Esophagus muscularis mucosa (tissue), 3 donors: ENCODE measurements at regions not wholly inside any gene's neighbourhood (a gene's known extent, or its start where the extent isn't known, plus 50 kb on each side); places are given as distances from the start of the nearest gene placed in this dataset.

ENCODE experiments used
- POLR2A ChIP-seq: fragments of 450-650 bp; IDR thresholded peaks from one replicate; pipeline ENCODE4 v1.6.1; 2017; ENCODE audit warnings: antibody characterized with exemption, moderate library complexity, mild to moderate bottlenecking, low read depth
- TF ChIP-seq, protein P1 (sequence below), 3 experiments: fragments of 200-600 bp in 2 of 3; fragments of 450-650 bp in 1 of 3; sonication (generic) in 2 of 3; IDR thresholded peaks; one replicate each; pipeline ENCODE4 v1.5.1; 2017 to 2019; ENCODE audit warnings: antibody characterized with exemption in 3 of 3, mild to moderate bottlenecking in 2 of 3, moderate library complexity in 1 of 3

DNA sequence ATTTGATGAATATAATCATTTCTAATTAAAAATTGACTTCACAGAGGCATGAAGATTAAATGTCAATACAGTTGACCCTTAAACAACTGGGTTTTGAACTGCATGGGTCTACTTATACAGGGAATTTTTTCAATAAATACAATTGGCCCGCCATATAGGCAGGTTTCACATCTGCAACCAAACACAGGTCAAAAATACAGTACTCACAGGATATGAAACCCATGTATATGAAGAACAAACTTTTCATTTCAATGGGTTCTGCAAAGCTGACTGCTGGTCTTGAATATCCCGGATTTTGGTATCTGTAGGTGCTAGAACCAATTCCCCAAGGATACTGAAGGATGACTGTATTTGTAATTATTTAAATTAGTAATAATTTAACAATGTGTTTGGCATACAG is 555.6 kb downstream of the EPHA4 start:
- TF ChIP-seq POLR2A: no peak
- TF ChIP-seq, protein P1, sequence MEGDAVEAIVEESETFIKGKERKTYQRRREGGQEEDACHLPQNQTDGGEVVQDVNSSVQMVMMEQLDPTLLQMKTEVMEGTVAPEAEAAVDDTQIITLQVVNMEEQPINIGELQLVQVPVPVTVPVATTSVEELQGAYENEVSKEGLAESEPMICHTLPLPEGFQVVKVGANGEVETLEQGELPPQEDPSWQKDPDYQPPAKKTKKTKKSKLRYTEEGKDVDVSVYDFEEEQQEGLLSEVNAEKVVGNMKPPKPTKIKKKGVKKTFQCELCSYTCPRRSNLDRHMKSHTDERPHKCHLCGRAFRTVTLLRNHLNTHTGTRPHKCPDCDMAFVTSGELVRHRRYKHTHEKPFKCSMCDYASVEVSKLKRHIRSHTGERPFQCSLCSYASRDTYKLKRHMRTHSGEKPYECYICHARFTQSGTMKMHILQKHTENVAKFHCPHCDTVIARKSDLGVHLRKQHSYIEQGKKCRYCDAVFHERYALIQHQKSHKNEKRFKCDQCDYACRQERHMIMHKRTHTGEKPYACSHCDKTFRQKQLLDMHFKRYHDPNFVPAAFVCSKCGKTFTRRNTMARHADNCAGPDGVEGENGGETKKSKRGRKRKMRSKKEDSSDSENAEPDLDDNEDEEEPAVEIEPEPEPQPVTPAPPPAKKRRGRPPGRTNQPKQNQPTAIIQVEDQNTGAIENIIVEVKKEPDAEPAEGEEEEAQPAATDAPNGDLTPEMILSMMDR (IDR thresholded peaks at IDR 0.05): no peak
